KMS-11 (cell line): ENCODE measurements at regions not wholly inside any gene's neighbourhood (a gene's known extent, or its start where the extent isn't known, plus 50 kb on each side); places are given as distances from the start of the nearest gene placed in this dataset.

Experiments
- H2AFZ ChIP-seq: fragments of 200-600 bp; sonication (generic); 2 replicates; pipeline ENCODE4 v1.6.1; 2016; ENCODE audit warnings: antibody characterized with exemption, mixed run types, low read depth
- H3K27ac ChIP-seq: fragments of 200-600 bp; sonication (generic); 2 replicates; pipeline ENCODE4 v1.6.1; 2016; ENCODE audit warnings: mild to moderate bottlenecking, mixed run types
- H3K27me3 ChIP-seq: fragments of 200-600 bp; sonication (generic); 2 replicates; pipeline ENCODE4 v1.6.1; 2017; ENCODE audit warnings: mild to moderate bottlenecking, low read depth, mixed run types, moderate library complexity; ENCODE audit not compliant: insufficient read depth
- H3K36me3 ChIP-seq: fragments of 200-600 bp; sonication (generic); 2 replicates; pipeline ENCODE4 v1.6.1; 2017; ENCODE audit warnings: mild to moderate bottlenecking, mixed run types; ENCODE audit not compliant: insufficient read depth
- H3K4me1 ChIP-seq: fragments of 200-600 bp; sonication (generic); 2 replicates; pipeline ENCODE4 v1.6.1; 2016; ENCODE audit warnings: mild to moderate bottlenecking, low read depth, mixed run types; ENCODE audit not compliant: poor library complexity, severe bottlenecking
- H3K4me2 ChIP-seq: fragments of 200-600 bp; sonication (generic); 2 replicates; pipeline ENCODE4 v1.7.0; 2016; ENCODE audit warnings: mild to moderate bottlenecking, mixed run types
- H3K4me3 ChIP-seq: fragments of 200-600 bp; sonication (generic); IDR thresholded peaks from 2 replicates; pipeline ENCODE4 v1.6.1; 2017; ENCODE audit warnings: low read depth, low read length, mixed read lengths; ENCODE audit not compliant: insufficient read depth
- H3K79me2 ChIP-seq: fragments of 200-600 bp; sonication (generic); 2 replicates; pipeline ENCODE4 v1.6.1; 2016; ENCODE audit warnings: low read depth, mixed run types; ENCODE audit not compliant: insufficient read depth
- H3K9ac ChIP-seq: fragments of 200-600 bp; sonication (generic); 2 replicates; pipeline ENCODE4 v1.6.1; 2016; ENCODE audit warnings: mild to moderate bottlenecking, mixed run types
- H4K20me1 ChIP-seq: fragments of 200-600 bp; sonication (generic); 2 replicates; pipeline ENCODE4 v1.6.1; 2016; ENCODE audit warnings: mild to moderate bottlenecking, mixed run types; ENCODE audit not compliant: insufficient read depth
- TF ChIP-seq, protein P1 (sequence below): fragments of 200-600 bp; sonication (generic); conservative IDR thresholded peaks from 2 replicates; pipeline ENCODE4 v1.6.1; 2017; ENCODE audit warnings: low read depth, mild to moderate bottlenecking, antibody characterized with exemption, low read length, moderate library complexity, mixed read lengths

DNA sequence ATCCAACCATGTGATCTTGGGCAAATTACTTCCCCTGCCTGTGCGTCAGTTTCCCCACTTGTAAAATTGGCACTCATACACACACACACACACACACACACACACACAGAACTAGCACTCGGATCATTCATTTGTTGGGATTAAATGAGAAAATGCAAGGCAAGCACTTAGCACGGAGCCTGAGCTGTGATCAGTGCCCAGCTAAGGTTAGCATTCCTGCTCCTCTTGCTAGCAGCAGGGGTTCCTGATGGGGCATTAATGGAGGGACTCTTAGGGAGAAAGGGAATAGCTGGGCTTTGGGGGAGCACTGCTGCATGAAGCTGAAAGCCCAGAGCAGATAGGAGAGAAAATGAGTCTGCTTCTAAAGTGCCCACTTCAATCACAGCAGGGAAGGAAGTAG, 187.7 kb upstream of the C2CD4B start:
- no peak overlapping the region for H2AFZ ChIP-seq
- H3K4me3 ChIP-seq: no peak overlapping the region
- H3K36me3 ChIP-seq: no peaks in the 10 kb centered on the region
- no peak overlapping the region for H3K4me2 ChIP-seq
- H3K79me2 ChIP-seq: no peaks in the 10 kb centered on the region
- H3K4me1 ChIP-seq: no peaks in the 10 kb centered on the region
- H4K20me1 ChIP-seq: no peaks in the 10 kb centered on the region
- no peak overlapping the region for H3K9ac ChIP-seq
- H3K27me3 ChIP-seq: no peaks in the 10 kb centered on the region
- H3K27ac ChIP-seq: no peak overlapping the region
- TF ChIP-seq, protein P1, sequence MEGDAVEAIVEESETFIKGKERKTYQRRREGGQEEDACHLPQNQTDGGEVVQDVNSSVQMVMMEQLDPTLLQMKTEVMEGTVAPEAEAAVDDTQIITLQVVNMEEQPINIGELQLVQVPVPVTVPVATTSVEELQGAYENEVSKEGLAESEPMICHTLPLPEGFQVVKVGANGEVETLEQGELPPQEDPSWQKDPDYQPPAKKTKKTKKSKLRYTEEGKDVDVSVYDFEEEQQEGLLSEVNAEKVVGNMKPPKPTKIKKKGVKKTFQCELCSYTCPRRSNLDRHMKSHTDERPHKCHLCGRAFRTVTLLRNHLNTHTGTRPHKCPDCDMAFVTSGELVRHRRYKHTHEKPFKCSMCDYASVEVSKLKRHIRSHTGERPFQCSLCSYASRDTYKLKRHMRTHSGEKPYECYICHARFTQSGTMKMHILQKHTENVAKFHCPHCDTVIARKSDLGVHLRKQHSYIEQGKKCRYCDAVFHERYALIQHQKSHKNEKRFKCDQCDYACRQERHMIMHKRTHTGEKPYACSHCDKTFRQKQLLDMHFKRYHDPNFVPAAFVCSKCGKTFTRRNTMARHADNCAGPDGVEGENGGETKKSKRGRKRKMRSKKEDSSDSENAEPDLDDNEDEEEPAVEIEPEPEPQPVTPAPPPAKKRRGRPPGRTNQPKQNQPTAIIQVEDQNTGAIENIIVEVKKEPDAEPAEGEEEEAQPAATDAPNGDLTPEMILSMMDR: no peak

DNA sequence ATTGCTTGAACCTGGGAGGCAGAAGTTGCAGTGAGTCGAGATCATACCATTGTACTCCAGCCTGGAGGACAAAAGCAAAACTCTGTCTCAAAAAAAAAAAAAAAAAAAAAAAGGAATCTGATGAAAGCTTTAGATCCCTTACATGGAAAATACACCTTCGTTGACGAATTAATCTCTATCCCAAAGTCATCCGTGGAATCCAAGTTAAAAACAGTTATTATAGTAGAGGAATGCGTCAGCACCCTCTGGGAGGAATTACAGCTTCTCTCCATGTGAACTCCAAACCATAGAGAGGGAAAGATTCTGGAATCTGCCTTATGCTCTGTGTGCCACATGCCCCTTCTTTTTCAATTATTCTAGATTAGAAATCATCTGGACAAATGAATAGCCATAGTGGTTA, 192.3 kb upstream of the C2CD4B start:
- H2AFZ ChIP-seq: no peak overlapping the region
- H3K27me3 ChIP-seq: no peaks in the 10 kb centered on the region
- H3K4me1 ChIP-seq: no peaks in the 10 kb centered on the region
- H3K36me3 ChIP-seq: no peaks in the 10 kb centered on the region
- no peaks in the 10 kb centered on the region for H4K20me1 ChIP-seq
- TF ChIP-seq, protein P1: no peak
- H3K4me2 ChIP-seq: no peak overlapping the region
- H3K79me2 ChIP-seq: no peaks in the 10 kb centered on the region
- no peak overlapping the region for H3K4me3 ChIP-seq
- H3K27ac ChIP-seq: no peak overlapping the region
- H3K9ac ChIP-seq: no peak overlapping the region

DNA sequence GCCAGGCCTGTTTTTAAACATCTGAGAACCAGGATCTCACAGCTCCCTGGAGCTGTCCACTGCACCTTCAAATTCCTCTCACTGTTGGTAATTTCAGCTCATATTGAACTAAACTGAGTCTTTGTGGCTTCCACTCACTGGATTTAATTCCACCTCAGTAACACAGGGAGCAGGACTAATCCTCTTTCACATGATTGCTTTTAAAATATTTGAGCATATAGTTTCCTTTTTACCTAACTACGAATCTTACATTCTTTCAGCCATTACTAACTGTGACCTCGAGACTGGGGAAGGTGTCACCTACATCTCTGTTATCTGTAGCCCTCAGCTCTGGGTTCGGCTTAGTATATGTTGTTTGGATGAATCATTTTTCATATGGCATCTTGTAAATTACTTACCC, 194.3 kb upstream of the C2CD4B start:
- Histone ChIP-seq H3K4me3 (no peak overlapping the region), H3K9ac (no peak overlapping the region), H3K4me1 (no peaks in the 10 kb centered on the region), H4K20me1 (no peaks in the 10 kb centered on the region), H3K79me2 (no peaks in the 10 kb centered on the region), H3K27ac (no peak overlapping the region), H3K36me3 (no peaks in the 10 kb centered on the region), H2AFZ (no peak overlapping the region), H3K4me2 (no peak overlapping the region), H3K27me3 (no peaks in the 10 kb centered on the region)
- TF ChIP-seq, protein P1: no peak

GRCh38 chr15:62360332-62361097, 195.4 kb upstream of the C2CD4B start:
- Histone ChIP-seq H3K27me3 (no peaks in the 10 kb centered on the region), H3K4me3 (no peak overlapping the region), H3K36me3 (no peaks in the 10 kb centered on the region)

More at GRCh38 chr15:62360332-62361097, 195.4 kb upstream of the C2CD4B start:
- TF ChIP-seq, protein P1: no peak
- H2AFZ ChIP-seq: no peak overlapping the region
- H3K4me2 ChIP-seq: no peak overlapping the region
- no peak overlapping the region for H3K9ac ChIP-seq
- no peaks in the 10 kb centered on the region for H4K20me1 ChIP-seq
- no peaks in the 10 kb centered on the region for H3K79me2 ChIP-seq
- H3K27ac ChIP-seq: no peak overlapping the region
- H3K4me1 ChIP-seq: no peaks in the 10 kb centered on the region
